NCI-H226 (cell line): ENCODE measurements at regions not wholly inside any gene's neighbourhood (a gene's known extent, or its start where the extent isn't known, plus 50 kb on each side); places are given as distances from the start of the nearest gene placed in this dataset.
"Not testable (repeated sequence)": the region's sequence is repeated elsewhere in the genome, so short reads cannot be mapped to it uniquely, and the experiment has no call there.

Source experiments
- DNase-seq: peaks from one replicate; pipeline ENCODE4 v3.0.0-alpha.2; 2015

- DNase-seq: no peak
Measured at GRCh38 chr6:8361259-8361658, 74.1 kb downstream of the SLC35B3 start.

DNA sequence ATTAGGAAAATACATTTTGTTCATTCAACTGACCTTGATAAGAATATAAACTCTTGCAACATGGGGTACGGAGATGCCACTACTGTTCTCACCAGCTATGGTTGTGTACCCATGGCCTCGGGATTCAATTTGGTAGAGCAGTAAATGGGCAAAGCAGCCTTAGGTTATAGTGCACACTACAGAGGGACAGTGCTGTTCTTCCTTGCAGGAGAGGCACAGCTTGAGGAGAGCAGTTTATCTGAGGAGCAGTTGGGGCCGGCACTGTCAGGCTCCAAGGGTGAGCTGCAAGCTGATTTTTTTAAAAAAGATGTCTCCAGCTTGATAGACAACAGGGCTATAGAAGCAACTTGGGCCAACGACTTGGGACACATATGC lies 82.4 kb downstream of the SLC35B3 start:
- no peak for DNase-seq

GRCh38 chr6:8352335-8352965 lies 82.9 kb downstream of the SLC35B3 start:
- DNase-seq: no peak

DNA sequence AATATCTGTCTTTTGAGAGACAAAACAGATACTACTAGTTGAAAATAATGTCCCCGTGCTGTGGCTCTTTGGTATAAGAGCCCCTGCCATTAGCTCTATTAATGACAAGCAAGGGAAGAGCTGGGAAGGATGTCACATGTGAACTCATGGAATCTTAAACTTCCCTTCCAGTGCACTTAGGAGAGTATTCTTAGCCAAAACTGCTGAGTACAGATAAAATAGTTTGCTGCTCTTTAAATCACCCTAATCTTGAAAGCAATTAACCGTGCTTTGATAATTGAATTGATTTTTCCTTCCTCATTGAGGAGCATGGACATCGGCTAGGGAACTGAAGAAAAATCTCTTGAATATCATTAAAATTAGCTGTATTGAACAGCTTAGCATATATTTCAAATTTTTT lies 91.7 kb downstream of the SLC35B3 start:
- no peak for DNase-seq

GRCh38 chr6:8342241-8342819 lies 93.0 kb downstream of the SLC35B3 start:
- DNase-seq: no peak

DNA sequence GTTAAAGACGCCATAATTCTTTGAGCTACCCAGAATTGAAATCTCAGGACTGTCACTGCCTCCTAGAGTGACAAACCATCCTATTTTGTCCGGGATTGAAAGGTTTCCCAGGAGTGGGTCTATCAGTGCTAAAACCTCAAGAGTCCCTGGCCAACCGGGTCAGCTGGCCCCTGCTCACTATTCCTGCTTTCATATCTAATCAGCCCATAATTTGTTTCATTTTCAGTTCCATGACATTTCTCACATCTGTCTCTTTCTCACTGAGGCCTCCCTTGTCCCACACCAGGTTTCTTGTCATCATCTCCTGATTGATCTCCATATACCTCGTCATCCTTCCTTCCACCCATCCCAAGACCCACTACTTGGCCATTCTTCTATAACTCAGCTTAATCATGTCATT lies 98.2 kb downstream of the SLC35B3 start:
- DNase-seq: no peak

DNA sequence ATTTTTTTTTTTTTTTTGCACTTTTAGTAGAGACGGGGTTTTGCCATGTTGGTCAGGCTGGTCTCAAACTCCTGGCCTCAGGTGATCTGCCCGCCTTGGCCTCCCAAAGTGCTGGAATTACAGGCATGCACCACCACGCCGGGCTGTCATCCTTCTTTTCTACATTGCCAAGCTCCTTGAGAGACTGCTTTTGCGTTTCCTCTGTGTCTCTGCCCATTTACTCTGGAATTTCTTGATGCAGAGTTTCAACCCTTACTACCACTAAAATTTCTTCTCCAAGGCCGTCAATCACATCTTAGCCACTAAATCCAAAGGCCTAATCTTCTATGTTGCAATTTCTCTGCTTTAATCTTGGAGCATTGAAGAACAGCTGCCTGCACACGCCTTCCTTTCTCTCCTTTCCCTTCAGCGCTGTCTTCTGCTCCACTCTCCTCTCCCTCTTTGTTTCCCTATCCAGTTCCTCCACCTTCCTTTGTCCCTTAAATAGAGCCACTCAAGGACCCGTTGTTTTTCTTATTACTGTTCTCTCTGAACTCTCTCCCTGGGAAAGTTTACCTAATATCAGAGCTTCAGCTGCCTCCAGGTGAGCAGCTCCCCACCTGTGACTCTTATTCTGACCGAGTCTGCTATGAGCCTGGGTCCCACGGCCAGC lies 98.8 kb downstream of the SLC35B3 start:
- DNase-seq: no peak

GRCh38 chr6:8335896-8336295 lies 99.4 kb downstream of the SLC35B3 start:
- DNase-seq: no peak

GRCh38 chr6:8335381-8335780 lies 100.0 kb downstream of the SLC35B3 start:
- DNase-seq: no peak

DNA sequence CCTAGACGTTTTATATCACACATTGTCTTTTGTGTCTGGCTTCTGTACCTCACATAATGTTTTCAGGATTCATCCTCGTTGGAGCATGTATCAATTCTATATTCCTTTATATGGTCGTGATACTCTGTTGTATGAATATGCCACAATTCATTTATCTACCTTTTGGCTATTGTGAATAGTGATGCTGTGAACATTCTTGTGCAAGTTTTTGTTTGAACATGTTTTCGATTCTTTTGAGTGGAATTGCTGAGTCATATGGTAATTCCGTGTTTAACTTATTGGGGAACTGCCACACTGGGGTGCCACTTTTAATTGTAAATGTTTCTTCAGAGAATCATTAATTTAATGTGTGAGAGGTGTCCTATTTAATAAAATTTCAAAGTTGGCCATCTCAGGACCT lies 101.2 kb downstream of the SLC35B3 start:
- DNase-seq: no peak

GRCh38 chr6:8329562-8329961 lies 105.8 kb downstream of the SLC35B3 start:
- DNase-seq: no peak

GRCh38 chr6:8325743-8326142 lies 109.6 kb downstream of the SLC35B3 start:
- no peak for DNase-seq

- DNase-seq: no peak
Measured at GRCh38 chr6:8322659-8323058, 112.7 kb downstream of the SLC35B3 start.

DNA sequence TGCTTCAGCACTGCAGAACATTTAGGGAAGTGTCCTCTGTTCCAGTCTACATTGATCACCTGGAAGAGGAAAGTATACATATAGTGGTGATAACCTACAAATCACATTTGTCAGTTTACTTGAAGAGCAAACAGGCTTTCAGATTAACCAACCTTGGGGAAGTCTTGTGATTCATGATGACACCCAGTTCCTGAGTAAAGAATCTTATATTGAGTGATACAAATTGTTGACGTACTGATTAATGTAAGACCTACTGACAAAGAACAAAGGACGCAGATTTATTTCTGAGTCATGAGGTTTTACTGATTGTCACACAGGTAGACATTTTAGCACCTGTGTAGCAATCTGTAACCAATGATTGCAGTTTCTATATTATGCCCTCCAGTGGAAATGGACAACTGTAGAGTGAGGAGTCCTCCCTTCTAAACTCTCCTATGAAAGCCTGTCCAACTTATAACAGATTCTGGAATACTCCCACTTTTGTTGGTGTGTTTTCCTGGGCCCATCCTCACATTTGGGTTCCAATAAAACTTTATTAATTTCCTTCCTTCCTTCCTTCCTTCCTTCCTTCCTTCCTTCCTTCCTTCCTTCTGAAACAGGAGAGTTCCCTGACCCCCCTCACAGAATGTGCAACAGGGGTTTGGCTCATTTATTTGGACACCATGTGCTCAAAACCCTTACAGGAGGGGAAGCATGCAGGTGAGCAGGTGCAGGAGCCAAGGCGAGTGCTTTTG lies 113.5 kb downstream of the SLC35B3 start:
- DNase-seq: no peak

DNA sequence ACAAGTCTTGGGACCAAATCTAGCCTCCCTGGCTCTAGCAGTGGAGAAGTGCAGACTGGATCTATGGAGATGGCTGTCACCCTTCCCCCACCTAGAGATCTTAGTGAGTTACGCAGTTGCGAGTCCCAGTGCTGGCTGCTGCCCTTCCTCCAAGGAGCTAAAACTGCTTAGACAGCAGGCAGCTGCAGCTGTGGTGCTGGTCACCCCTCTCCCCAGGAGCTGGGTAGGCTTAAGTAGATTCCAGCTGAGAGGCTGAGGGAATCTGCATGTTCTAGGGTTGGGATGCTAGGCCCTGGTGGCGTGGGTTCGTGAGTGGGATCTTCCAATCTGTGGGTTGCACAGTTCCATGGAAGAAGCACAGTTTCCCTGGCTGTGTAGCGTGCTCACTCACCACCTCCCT lies 120.2 kb downstream of the SLC35B3 start:
- DNase-seq: no peak

GRCh38 chr6:8301502-8301901 lies 133.8 kb downstream of the SLC35B3 start:
- no peak for DNase-seq

GRCh38 chr6:8299034-8299433 lies 136.3 kb downstream of the SLC35B3 start:
- no peak for DNase-seq

- DNase-seq: not testable (repeated sequence)
Measured at GRCh38 chr6:8282946-8283345, 152.4 kb downstream of the SLC35B3 start.

GRCh38 chr6:8282380-8282779 lies 153.0 kb downstream of the SLC35B3 start:
- no peak for DNase-seq

DNA sequence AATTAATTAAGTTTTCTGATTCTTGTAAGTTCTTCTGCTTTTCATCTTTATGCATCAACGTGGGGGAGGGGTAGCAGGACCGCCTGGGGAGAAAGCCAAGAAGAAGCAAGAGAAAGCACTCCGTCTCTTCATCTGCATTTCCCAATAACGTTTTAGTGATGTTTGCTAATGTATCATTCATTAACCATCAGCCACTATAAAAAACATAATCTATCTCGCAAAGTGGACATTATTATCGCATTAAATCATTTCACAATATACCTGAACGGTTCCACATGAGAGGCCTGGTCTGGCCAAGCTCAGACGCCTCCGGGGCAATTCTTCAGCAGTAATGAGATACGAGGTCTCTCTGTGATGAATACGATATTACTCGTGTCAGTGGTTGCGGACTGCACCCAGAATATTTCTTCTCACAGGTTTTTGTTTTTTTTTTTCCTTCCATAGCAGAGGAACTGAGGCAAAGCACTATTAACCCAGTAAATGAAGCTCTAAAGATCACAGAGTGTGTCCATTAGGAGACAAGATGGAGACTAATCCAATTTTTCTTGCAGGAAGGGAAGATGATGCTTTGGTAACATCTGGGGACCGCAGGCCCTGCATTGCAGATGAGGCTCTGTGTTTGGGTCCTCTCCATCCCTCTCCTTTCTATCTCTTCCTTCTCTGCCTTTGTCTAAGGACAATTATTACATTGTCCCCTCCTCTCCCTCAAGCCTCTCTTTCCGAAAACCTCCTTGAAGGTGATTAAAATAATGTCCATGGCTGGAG lies 156.1 kb downstream of the SLC35B3 start:
- no peak for DNase-seq

- DNase-seq: no peak
Measured at GRCh38 chr6:8278562-8278961, 156.8 kb downstream of the SLC35B3 start.

GRCh38 chr6:8277769-8278168 lies 157.6 kb downstream of the SLC35B3 start:
- DNase-seq: no peak

GRCh38 chr6:8276148-8276547 lies 159.2 kb downstream of the SLC35B3 start:
- DNase-seq: no peak
